HG02970 (cell line): ENCODE measurements at regions not wholly inside any gene's neighbourhood (a gene's known extent, or its start where the extent isn't known, plus 50 kb on each side); places are given as distances from the start of the nearest gene placed in this dataset.
A peak's percentile ranks its signal among the peaks of the same experiment; 100 is the strongest.
"Not testable (repeated sequence)": the region's sequence is repeated elsewhere in the genome, so short reads cannot be mapped to it uniquely, and the experiment has no call there.

Source experiments
- ATAC-seq: cut with Tn5 transposase; IDR thresholded peaks from one replicate; pipeline ENCODE4 v1.9.1; 2021; ENCODE audit warnings: mild to moderate bottlenecking, moderate library complexity, moderate number of reproducible peaks; ENCODE audit not compliant: unreplicated experiment, low FRiP score

GRCh38 chr3:152574461-152575079, 260.4 kb upstream of the P2RY1 start:
- no peak for ATAC-seq

- ATAC-seq, result no peak
Measured at GRCh38 chr3:152578769-152579168, 256.2 kb upstream of the P2RY1 start.

DNA sequence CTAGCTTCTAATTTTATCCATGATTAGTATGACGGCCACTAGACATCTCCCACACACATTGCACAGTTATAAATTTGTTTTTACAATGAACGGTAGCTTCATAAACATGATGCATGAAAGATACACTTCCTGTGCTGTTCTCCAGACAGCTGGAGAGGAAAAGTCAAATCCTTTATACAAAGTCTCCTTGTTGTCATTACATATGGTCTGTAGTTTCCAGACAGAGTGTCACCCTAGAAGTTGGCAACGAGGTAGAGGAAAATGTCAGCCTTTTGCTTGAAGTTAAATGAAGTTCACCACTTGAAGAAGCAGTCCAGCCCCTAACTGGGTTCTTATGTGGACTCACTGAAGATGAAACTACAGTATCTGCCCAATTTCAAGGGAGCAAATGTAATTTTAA, 253.0 kb upstream of the P2RY1 start:
- ATAC-seq, result no peak

- ATAC-seq, result no peak
Measured at GRCh38 chr3:152583963-152584362, 251.0 kb upstream of the P2RY1 start.

- ATAC-seq, result no peak
Measured at GRCh38 chr3:152586974-152587373, 248.0 kb upstream of the P2RY1 start.

DNA sequence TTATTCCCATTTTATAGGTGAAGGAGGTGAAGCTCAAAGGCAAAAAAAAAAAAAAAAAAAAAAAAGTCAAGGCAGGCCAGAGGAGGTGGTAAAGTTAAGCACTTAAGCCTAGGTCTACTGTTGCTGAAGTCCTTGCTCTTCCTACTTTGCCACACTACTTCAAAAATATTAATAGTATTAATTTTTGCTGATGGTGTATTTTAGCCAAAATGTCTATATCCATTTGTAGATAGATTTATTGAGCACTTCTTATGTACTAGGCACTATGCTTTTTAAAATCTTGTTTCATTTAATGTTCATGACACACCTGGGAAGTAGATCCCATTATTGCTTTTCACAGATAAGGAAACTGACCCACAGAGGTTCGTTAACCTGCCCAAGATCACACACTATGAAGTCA, 247.1 kb upstream of the P2RY1 start:
- ATAC-seq, result no peak

DNA sequence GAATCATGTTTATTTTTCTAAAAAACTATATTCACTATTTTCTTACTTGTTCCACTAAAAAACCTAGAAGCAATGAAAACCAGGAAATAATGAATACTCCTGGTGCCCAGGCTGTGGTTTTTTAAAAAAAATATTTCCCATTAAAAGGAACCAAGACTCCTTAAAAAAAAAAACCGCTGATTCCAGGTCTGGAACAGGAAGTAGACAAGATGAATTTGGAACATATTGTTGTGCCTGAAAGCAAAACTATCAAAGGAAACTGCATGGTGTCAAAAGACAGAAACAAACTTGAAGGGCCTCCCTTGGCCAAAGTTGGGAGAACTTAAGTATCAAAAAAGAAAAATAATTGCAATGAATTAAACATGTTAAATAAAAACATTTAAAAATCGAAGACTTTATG, 245.3 kb upstream of the P2RY1 start:
- no peak for ATAC-seq

DNA sequence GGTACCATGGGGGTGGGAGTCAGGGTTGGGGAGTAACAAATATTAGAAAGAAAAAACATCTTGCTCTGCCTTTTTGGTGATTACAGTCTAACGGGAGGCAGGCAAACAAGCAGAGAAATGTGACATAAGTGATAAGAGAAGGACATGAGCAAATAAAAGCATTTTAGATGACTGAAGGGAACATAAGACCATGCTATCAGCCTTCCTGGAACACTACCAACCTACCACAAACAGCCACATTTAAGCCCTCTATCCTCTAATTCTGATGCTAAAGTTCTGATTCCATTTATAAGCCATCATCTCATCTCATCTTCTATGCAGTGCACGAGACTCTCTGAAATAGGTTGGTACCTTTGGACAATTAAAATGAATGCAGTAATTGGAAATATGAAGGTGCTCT, 243.4 kb upstream of the P2RY1 start:
- ATAC-seq, result no peak

DNA sequence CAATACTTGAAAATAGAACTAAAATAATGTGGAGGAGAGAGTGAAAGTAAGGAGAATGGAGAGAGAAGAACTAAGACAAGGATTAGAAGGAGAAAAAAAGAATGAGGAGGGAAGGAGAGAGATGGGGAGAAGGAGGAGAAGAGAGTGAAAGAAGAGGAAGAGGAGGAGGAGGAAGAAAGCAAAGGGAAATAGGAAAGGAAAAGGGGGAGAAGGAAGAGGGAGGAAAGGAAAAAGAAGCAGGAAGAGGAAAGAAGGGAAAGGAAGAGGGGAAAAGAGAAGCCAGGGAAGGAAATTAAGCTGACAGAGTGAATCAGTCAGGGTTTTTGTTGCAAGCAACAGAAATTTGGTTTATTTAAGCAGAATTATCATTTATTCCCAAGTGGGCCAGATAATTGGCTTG, 241.7 kb upstream of the P2RY1 start:
- ATAC-seq, result no peak

GRCh38 chr3:152595975-152596821, 238.7 kb upstream of the P2RY1 start:
- ATAC-seq, result peak; percentile 100

DNA sequence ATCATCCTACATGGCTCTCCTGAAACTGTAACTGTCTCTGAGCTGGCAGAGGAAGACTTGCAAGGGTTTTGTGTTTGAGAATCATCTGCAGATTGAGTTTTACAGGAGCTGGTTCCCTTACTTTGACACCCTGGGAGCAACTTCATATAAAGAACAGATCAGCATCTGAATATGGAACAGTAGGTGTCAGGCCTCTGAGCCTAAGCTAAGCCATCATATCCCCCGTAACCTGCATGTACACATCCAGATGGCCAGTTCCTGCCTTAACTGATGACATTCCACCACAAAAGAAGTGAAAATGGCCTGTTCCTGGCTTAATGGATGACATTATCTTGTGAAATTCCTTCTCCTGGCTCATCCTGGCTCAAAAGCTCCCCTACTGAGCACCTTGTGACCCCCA, 238.1 kb upstream of the P2RY1 start:
- not testable (repeated sequence) for ATAC-seq

DNA sequence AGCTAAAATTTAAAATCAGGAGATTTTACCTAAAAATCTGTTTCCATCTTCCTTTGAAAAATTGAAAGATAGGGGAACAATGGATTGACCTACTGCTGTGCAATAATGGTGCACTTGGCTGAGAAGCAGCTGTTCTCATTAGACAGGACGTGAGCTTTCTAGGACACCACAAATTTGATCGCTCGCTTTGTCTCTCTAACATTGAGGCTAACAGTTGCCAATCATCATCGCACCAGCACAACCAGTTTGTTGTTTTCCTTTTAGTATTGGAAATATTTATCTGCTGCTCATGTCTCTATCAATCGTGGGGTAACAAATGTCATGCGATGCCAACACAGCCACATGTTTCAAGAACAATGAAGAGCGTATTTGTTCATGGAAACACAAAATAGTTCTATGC, 228.8 kb upstream of the P2RY1 start:
- ATAC-seq, result no peak

- ATAC-seq, result no peak
Measured at GRCh38 chr3:152607179-152607578, 227.8 kb upstream of the P2RY1 start.

GRCh38 chr3:152608696-152609594, 226.0 kb upstream of the P2RY1 start:
- ATAC-seq, result no peak

GRCh38 chr3:152609891-152610290, 225.0 kb upstream of the P2RY1 start:
- no peak for ATAC-seq

DNA sequence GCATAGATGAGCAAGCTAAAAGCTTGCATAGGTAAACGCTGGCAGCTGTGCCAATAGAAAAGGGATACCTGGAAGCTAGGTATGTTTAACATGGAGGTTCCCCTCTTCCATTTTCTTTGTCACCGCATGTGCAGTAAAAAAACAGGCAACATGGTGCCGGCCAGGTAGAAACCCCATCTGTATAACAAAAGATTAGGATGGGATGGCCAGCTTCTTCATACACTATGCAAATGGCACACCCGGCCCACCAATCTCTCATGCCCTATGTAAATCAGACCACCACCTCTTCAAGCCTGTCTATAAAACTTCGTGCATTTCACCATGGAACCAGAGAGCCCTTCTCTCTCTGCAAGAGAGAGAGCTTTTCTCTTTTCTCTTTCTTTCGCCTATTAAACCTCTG, 224.3 kb upstream of the P2RY1 start:
- no peak for ATAC-seq

DNA sequence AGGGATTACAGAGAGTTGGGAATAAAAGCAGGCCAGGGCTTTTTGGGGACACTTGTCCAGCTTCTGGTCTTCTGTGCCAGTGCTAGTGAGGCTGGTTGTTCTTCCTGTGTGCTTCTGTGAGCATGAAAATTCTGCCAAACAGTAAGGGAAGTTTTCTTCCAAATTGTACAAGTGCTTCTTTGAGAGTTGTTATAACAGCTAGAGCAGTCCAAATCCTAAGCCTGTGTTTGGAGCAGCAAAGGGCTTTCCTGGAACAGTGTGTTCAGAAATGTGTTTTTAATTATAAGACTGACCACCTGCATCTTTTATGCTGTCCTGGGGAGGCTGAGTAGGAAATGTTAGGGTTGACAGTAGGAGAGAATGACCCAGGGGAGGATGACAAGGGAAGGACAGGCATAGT, 223.0 kb upstream of the P2RY1 start:
- ATAC-seq, result no peak

GRCh38 chr3:152613851-152614250, 221.1 kb upstream of the P2RY1 start:
- no peak for ATAC-seq

- no peak for ATAC-seq
Measured at GRCh38 chr3:152615681-152616080, 219.2 kb upstream of the P2RY1 start.

DNA sequence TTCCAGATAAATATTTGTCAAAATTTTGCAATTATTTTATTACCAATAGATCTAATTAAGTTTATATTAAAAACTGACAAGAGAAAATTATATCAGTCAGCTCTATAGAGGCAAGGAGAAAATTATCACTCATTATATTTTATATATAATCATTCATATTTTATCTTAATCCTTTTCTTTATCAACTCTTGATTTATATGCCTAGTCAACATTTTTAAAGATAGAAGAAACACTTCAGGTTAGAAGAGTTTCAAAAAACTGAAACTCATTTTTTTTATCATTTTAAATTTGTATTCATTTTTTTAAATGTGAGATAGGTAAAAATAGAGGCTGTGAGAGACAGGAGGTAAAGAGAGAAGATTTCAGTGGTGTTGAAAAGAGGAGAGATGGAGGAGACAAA, 217.3 kb upstream of the P2RY1 start:
- no peak for ATAC-seq

GRCh38 chr3:152618529-152618928, 216.4 kb upstream of the P2RY1 start:
- ATAC-seq, result no peak
